H1 (cell line): ENCODE measurements at regions not wholly inside any gene's neighbourhood (a gene's known extent, or its start where the extent isn't known, plus 50 kb on each side); places are given as distances from the start of the nearest gene placed in this dataset.
"Not testable (repeated sequence)": the region's sequence is repeated elsewhere in the genome, so short reads cannot be mapped to it uniquely, and the experiment has no call there.

Experiments used
- CTCF ChIA-PET: fragments of 300-600 bp; sonication (Branson Sonifier 250); formaldehyde crosslinking; loops from one replicate; lab custom pipeline; 2021; ENCODE audit not compliant: partially characterized antibody; lab: Charles Lee
- POLR2A ChIA-PET: fragments of 300-600 bp; sonication (Branson Sonifier 250); formaldehyde crosslinking; loops from one replicate; lab custom pipeline; 2021; ENCODE audit warnings: inconsistent platforms; ENCODE audit not compliant: partially characterized antibody; lab: Charles Lee
- DNase-seq, 2 experiments: peaks; one replicate each; pipeline versions ENCODE4 v3.0.0 to v3.0.0-alpha.2; 2010 to 2022; ENCODE audit warnings: low spot score in 2 of 2, low read depth in 1 of 2, mixed read lengths in 1 of 2
- FAIRE-seq: peaks from 2 replicates; lab custom pipeline; 2011; peaks lifted over from hg19 to GRCh38; lab: Jason Lieb, UNC
- H2AFZ ChIP-seq: 2 replicates; pipeline ENCODE4 v1.8.1; 2012; ENCODE audit warnings: low read length, inconsistent platforms
- H2AK5ac ChIP-seq: 2 replicates; pipeline ENCODE4 v1.6.1; 2013; ENCODE audit warnings: low read depth, low read length
- H2BK120ac ChIP-seq: replicated peaks from 2 replicates; pipeline ENCODE3; 2013; ENCODE audit warnings: low read depth, low read length, inconsistent platforms
- H2BK12ac ChIP-seq: 2 replicates; pipeline ENCODE4 v1.6.1; 2013; ENCODE audit warnings: low read depth, low read length
- H2BK15ac ChIP-seq: 2 replicates; pipeline ENCODE4 v1.6.1; 2013; ENCODE audit warnings: low read length
- H2BK20ac ChIP-seq: 2 replicates; pipeline ENCODE4 v1.6.1; 2013; ENCODE audit warnings: low read length
- H2BK5ac ChIP-seq: 2 replicates; pipeline ENCODE4 v1.6.1; 2013; ENCODE audit warnings: low read depth, low read length
- H3K14ac ChIP-seq: 2 replicates; pipeline ENCODE4 v1.6.1; 2013; ENCODE audit warnings: inconsistent platforms; ENCODE audit not compliant: insufficient read length
- H3K18ac ChIP-seq: 2 replicates; pipeline ENCODE4 v1.6.1; 2013; ENCODE audit warnings: low read length; ENCODE audit errors: extremely low read depth
- H3K23ac ChIP-seq: 2 replicates; pipeline ENCODE4 v1.6.1; 2013; ENCODE audit warnings: inconsistent platforms; ENCODE audit not compliant: insufficient read length
- H3K23me2 ChIP-seq: 2 replicates; pipeline ENCODE4 v1.6.1; 2013; ENCODE audit warnings: low read depth, low read length
- H3K27ac ChIP-seq: 2 replicates; pipeline ENCODE4 v1.6.1; 2011; ENCODE audit warnings: low read depth, low read length, inconsistent platforms
- H3K27me3 ChIP-seq, 4 experiments: replicated peaks in 1 of 4; 1 replicate in 1 of 4; 2 replicates in 3 of 4; pipeline versions ENCODE4 v1.6.1 to v1.8.1; 2011 to 2013; ENCODE audit warnings: low read length in 3 of 4, mild to moderate bottlenecking in 3 of 4, inconsistent platforms in 2 of 4, mixed read lengths in 2 of 4, moderate library complexity in 1 of 4; ENCODE audit not compliant: control insufficient read depth in 3 of 4, insufficient read depth in 3 of 4; ENCODE audit errors: extremely low read depth in 1 of 4
- H3K36me3 ChIP-seq, 4 experiments: 2 replicates each; pipeline versions ENCODE4 v1.6.1 to v1.8.1; 2011 to 2013; ENCODE audit warnings: mild to moderate bottlenecking in 4 of 4, low read length in 3 of 4, moderate library complexity in 2 of 4, control low read depth in 1 of 4, inconsistent platforms in 1 of 4; ENCODE audit not compliant: insufficient read depth in 4 of 4, control insufficient read depth in 2 of 4
- H3K4ac ChIP-seq: replicated peaks from 2 replicates; pipeline ENCODE3; 2013; ENCODE audit warnings: low read length, low read depth, mixed read lengths, inconsistent platforms; ENCODE audit not compliant: insufficient read length
- H3K4me1 ChIP-seq, 4 experiments: replicated peaks in 1 of 4; 1 replicate in 1 of 4; 2 replicates in 3 of 4; pipeline versions ENCODE4 v1.6.1 to v1.8.1; 2011 to 2013; ENCODE audit warnings: low read length in 3 of 4, inconsistent platforms in 2 of 4, mixed read lengths in 1 of 4; ENCODE audit not compliant: insufficient read depth in 4 of 4, control insufficient read depth in 3 of 4
- H3K4me2 ChIP-seq, 2 experiments: 2 replicates each; pipeline versions ENCODE4 v1.6.1 to v1.8.1; 2011 to 2013; ENCODE audit warnings: low read depth in 2 of 2, low read length in 2 of 2, control low read depth in 1 of 2, inconsistent platforms in 1 of 2, mild to moderate bottlenecking in 1 of 2; ENCODE audit not compliant: insufficient read depth in 1 of 2
- H3K4me3 ChIP-seq, 4 experiments: fragments of 200-600, 300-600 bp in 1 of 4; sonication (generic), shearing (Covaris generic), sonication (Bioruptor Twin) in 1 of 4; 2 replicates each; pipeline versions ENCODE4 v1.5.1 to v1.8.1; 2011 to 2016; ENCODE audit warnings: low read length in 4 of 4, low read depth in 3 of 4, control low read depth in 2 of 4, inconsistent platforms in 2 of 4, mild to moderate bottlenecking in 2 of 4, mixed read lengths in 1 of 4, moderate library complexity in 1 of 4; ENCODE audit not compliant: insufficient read depth in 2 of 4; ENCODE audit errors: extremely low read depth in 1 of 4
- H3K56ac ChIP-seq: replicated peaks from 2 replicates; pipeline ENCODE3; 2013; ENCODE audit warnings: low read depth, mild to moderate bottlenecking, mixed read lengths, low read length, inconsistent platforms; ENCODE audit not compliant: insufficient read length
- H3K79me1 ChIP-seq: 2 replicates; pipeline ENCODE4 v1.6.1; 2013; ENCODE audit warnings: low read depth, low read length, control low read depth
- H3K79me2 ChIP-seq, 2 experiments: 2 replicates each; pipeline versions ENCODE4 v1.6.1 to v1.8.1; 2012 to 2013; ENCODE audit warnings: low read length in 2 of 2, mild to moderate bottlenecking in 2 of 2, inconsistent platforms in 1 of 2; ENCODE audit not compliant: insufficient read depth in 2 of 2, control insufficient read depth in 1 of 2
- H3K9ac ChIP-seq, 4 experiments: replicated peaks in 1 of 4; 1 replicate in 1 of 4; 2 replicates in 3 of 4; pipeline versions ENCODE4 v1.6.1 to v1.8.1; 2011 to 2013; ENCODE audit warnings: low read depth in 3 of 4, low read length in 3 of 4, control low read depth in 2 of 4, mild to moderate bottlenecking in 2 of 4, moderate library complexity in 2 of 4, inconsistent platforms in 1 of 4; ENCODE audit errors: extremely low read depth in 1 of 4
- H3K9me3 ChIP-seq, 2 experiments: 2 replicates each; pipeline versions ENCODE4 v1.6.1 to v1.8.1; 2012 to 2013; ENCODE audit warnings: mild to moderate bottlenecking in 2 of 2, moderate library complexity in 2 of 2, control low read depth in 1 of 2, inconsistent platforms in 1 of 2, low read depth in 1 of 2, low read length in 1 of 2, mixed read lengths in 1 of 2; ENCODE audit not compliant: insufficient read depth in 2 of 2
- H4K20me1 ChIP-seq, 2 experiments: replicated peaks in 1 of 2; 2 replicates each; pipeline versions ENCODE3 to v1.8.1; 2011 to 2013; ENCODE audit warnings: inconsistent platforms in 2 of 2, low read length in 2 of 2, mild to moderate bottlenecking in 1 of 2; ENCODE audit not compliant: insufficient read depth in 2 of 2, control insufficient read depth in 1 of 2
- H4K5ac ChIP-seq: 2 replicates; pipeline ENCODE4 v1.6.1; 2013; ENCODE audit warnings: low read length, low read depth, mixed read lengths, inconsistent platforms; ENCODE audit not compliant: insufficient read length
- H4K8ac ChIP-seq: 2 replicates; pipeline ENCODE4 v1.8.0; 2013; ENCODE audit warnings: mild to moderate bottlenecking, moderate library complexity, low read length, inconsistent platforms; ENCODE audit not compliant: insufficient read depth; ENCODE audit errors: extremely low read depth
- H4K91ac ChIP-seq: replicated peaks from 2 replicates; pipeline ENCODE3; 2013; ENCODE audit warnings: low read length, mixed read lengths, inconsistent platforms; ENCODE audit not compliant: insufficient read length
- WGBS, 2 experiments: shearing (Covaris generic) in 1 of 2; methylation state at CpG; one replicate each; pipeline versions ENCODE4 v1.1.6 to v1.1.7; 2013 to 2015; ENCODE audit warnings: low lambda C conversion rate in 2 of 2, mixed read lengths in 2 of 2, inconsistent platforms in 1 of 2, low coverage in 1 of 2, missing lambda C conversion rate in 1 of 2; ENCODE audit not compliant: insufficient replicate concordance in 2 of 2, insufficient coverage in 1 of 2, insufficient read length in 1 of 2; ENCODE audit errors: extremely low coverage in 1 of 2, missing lambda C conversion rate in 1 of 2; 5-methylcytosine and 5-hydroxymethylcytosine counted together
- TF ChIP-seq, protein P1 (sequence below), 3 experiments: IDR thresholded peaks; 1 replicate in 2 of 3; 2 replicates in 1 of 3; pipeline versions ENCODE4 v1.5.1 to v1.6.1; 2011; ENCODE audit warnings: low read length in 3 of 3, mild to moderate bottlenecking in 3 of 3, inconsistent platforms in 2 of 3, low read depth in 1 of 3, moderate library complexity in 1 of 3; ENCODE audit not compliant: insufficient read depth in 1 of 3; ENCODE audit errors: control extremely low read depth in 1 of 3

DNA sequence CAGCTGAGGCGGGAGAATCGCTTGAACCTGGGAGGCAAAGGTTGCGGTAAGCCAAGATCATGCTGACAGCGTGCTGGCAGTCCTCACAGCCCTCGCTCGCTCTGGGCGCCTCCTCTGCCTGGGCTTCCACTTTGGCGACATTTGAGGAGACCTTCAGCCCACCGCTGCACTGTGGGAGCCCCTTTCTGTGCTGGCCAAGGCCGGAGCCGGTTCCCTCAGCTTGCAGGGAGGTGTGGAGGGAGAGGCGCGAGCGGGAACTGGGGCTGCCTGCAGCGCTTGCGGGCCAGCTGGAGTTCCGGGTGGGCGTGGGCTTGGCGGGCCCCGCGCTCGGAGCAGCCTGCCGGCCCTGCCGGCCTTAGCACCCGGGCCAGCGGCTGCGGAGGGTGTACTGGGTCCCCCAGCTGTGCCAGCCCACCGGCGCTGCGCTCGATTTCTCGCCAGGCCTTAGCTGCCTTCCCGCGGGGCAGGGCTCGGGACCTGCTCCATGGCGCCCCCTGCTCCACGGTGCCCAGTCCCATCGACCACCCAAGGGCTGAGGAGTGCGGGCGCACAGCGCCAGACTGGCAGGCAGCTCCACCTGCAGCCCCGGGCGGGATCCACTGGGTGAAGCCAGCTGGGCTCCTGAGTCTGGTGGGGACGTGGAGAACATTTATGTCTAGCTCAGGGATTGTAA is 207.2 kb downstream of the MEMO1 start:
- POLR2A ChIA-PET, H3K27ac ChIP-seq, H4K20me1 ChIP-seq, H4K5ac ChIP-seq, H2BK120ac ChIP-seq, H3K79me2 ChIP-seq, H3K4me3 ChIP-seq, H3K56ac ChIP-seq, H3K9ac ChIP-seq, H3K14ac ChIP-seq, H4K8ac ChIP-seq, H3K27me3 ChIP-seq, H3K4ac ChIP-seq, H3K23me2 ChIP-seq, H2AK5ac ChIP-seq, H2AFZ ChIP-seq, H3K36me3 ChIP-seq, H3K4me2 ChIP-seq, H2BK5ac ChIP-seq, H3K23ac ChIP-seq, H2BK15ac ChIP-seq, FAIRE-seq, H4K91ac ChIP-seq, H2BK12ac ChIP-seq, H3K18ac ChIP-seq, H3K4me1 ChIP-seq, H3K79me1 ChIP-seq, H2BK20ac ChIP-seq: not testable (repeated sequence)
- peaks cover 5 to 13% of the 10 kb centered on the region in 2 experiments; a peak in 3 of 4 replicates for H3K9me3 ChIP-seq
- CTCF ChIA-PET: interaction anchor here (0.6 to 1.3 kb wide), 4 partner anchors 10 to 524 kb away, joined by 3 to 4 read pairs (median 4); no protein-coding TSS in a partner anchor
- peak in 1 of 2 experiments; percentile 64 for DNase-seq
- TF ChIP-seq, protein P1, sequence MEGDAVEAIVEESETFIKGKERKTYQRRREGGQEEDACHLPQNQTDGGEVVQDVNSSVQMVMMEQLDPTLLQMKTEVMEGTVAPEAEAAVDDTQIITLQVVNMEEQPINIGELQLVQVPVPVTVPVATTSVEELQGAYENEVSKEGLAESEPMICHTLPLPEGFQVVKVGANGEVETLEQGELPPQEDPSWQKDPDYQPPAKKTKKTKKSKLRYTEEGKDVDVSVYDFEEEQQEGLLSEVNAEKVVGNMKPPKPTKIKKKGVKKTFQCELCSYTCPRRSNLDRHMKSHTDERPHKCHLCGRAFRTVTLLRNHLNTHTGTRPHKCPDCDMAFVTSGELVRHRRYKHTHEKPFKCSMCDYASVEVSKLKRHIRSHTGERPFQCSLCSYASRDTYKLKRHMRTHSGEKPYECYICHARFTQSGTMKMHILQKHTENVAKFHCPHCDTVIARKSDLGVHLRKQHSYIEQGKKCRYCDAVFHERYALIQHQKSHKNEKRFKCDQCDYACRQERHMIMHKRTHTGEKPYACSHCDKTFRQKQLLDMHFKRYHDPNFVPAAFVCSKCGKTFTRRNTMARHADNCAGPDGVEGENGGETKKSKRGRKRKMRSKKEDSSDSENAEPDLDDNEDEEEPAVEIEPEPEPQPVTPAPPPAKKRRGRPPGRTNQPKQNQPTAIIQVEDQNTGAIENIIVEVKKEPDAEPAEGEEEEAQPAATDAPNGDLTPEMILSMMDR (IDR thresholded peaks at IDR 0.05; ENCODE audit: control extremely low read depth in 1 of 3, insufficient read depth in 1 of 3, low read depth in 1 of 3, low read length in 3 of 3): 0 out of 4 replicates have a peak, but pooled peaks of 1 of the 3 experiments have one; percentile 5
- WGBS, 2 experiments: 91% methylated on average over 25 of the region's 44 CpGs; no CpG with 5 or more reads in 1 of the 2 experiments
